K562 (cell line): ENCODE measurements at regions not wholly inside any gene's neighbourhood (a gene's known extent, or its start where the extent isn't known, plus 50 kb on each side); places are given as distances from the start of the nearest gene placed in this dataset.

ENCODE experiments used
- ADNP ChIP-seq: fragments of 200-800 bp; sonication (Bioruptor generic); IDR thresholded peaks from 2 replicates; pipeline ENCODE4 v1.6.1; 2016; ENCODE audit warnings: missing genetic modification characterization, missing compliant biosample characterization
- CEBPB ChIP-seq: fragments of 450-650 bp; IDR thresholded peaks from 2 replicates; pipeline ENCODE4 v1.6.1; 2016; ENCODE audit warnings: missing genetic modification characterization, missing compliant biosample characterization
- GTF2A2 ChIP-seq: IDR thresholded peaks from 2 replicates; pipeline ENCODE4 v1.6.1; 2016; ENCODE audit warnings: mild to moderate bottlenecking, missing genetic modification characterization, missing compliant biosample characterization
- LARP7 ChIP-seq: fragments of 450-650 bp; IDR thresholded peaks from 2 replicates; pipeline ENCODE4 v1.6.1; 2016
- ZNF384 ChIP-seq: IDR thresholded peaks from 2 replicates; pipeline ENCODE4 v1.6.1; 2012; ENCODE audit warnings: low read depth, low read length, improper control_type of control experiment
- TF ChIP-seq, protein P1 (sequence below): fragments of 450-650 bp; IDR thresholded peaks from 2 replicates; pipeline ENCODE4 v1.7.1; 2018; ENCODE audit warnings: mild to moderate bottlenecking, low read depth; ENCODE audit not compliant: partially characterized antibody
- TF ChIP-seq, protein P2 (sequence below): fragments of 250-450 bp; sonication (Bioruptor Pico); IDR thresholded peaks from 2 replicates; pipeline ENCODE4 v1.5.0; 2020; ENCODE audit warnings: mild to moderate bottlenecking, borderline replicate concordance
- TF ChIP-seq, protein P3 (sequence below): fragments of 250-450 bp; sonication (Bioruptor Pico); IDR thresholded peaks from 2 replicates; pipeline ENCODE4 v1.4.0; 2020; ENCODE audit warnings: borderline replicate concordance

DNA sequence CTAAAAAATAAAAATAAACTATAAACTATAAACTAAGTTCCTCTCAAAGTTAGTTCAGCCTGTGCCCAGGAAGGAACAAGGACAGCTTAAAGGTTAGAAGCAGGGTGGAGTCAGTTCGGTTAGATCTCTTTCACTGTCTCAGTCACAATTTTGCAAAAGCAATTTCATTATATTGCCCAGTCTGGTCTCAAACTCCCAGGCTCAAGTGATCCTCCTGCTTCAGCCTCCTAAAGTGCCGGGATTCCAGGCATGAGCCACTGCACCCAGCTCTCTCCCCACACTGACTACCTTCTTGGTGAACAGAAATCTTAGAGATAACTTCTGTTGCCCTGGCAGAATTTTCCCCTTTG lies 146.3 kb upstream of the TRIM24 start (continued):
- TF ChIP-seq, protein P1, sequence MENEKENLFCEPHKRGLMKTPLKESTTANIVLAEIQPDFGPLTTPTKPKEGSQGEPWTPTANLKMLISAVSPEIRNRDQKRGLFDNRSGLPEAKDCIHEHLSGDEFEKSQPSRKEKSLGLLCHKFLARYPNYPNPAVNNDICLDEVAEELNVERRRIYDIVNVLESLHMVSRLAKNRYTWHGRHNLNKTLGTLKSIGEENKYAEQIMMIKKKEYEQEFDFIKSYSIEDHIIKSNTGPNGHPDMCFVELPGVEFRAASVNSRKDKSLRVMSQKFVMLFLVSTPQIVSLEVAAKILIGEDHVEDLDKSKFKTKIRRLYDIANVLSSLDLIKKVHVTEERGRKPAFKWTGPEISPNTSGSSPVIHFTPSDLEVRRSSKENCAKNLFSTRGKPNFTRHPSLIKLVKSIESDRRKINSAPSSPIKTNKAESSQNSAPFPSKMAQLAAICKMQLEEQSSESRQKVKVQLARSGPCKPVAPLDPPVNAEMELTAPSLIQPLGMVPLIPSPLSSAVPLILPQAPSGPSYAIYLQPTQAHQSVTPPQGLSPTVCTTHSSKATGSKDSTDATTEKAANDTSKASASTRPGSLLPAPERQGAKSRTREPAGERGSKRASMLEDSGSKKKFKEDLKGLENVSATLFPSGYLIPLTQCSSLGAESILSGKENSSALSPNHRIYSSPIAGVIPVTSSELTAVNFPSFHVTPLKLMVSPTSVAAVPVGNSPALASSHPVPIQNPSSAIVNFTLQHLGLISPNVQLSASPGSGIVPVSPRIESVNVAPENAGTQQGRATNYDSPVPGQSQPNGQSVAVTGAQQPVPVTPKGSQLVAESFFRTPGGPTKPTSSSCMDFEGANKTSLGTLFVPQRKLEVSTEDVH, result no peak
- peak; percentile 83 for TF ChIP-seq GTF2A2 (tag)
- TF ChIP-seq, protein P2, sequence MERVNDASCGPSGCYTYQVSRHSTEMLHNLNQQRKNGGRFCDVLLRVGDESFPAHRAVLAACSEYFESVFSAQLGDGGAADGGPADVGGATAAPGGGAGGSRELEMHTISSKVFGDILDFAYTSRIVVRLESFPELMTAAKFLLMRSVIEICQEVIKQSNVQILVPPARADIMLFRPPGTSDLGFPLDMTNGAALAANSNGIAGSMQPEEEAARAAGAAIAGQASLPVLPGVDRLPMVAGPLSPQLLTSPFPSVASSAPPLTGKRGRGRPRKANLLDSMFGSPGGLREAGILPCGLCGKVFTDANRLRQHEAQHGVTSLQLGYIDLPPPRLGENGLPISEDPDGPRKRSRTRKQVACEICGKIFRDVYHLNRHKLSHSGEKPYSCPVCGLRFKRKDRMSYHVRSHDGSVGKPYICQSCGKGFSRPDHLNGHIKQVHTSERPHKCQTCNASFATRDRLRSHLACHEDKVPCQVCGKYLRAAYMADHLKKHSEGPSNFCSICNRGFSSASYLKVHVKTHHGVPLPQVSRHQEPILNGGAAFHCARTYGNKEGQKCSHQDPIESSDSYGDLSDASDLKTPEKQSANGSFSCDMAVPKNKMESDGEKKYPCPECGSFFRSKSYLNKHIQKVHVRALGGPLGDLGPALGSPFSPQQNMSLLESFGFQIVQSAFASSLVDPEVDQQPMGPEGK, result peak; percentile 26; the same call in 1 of the 2 replicates
- no peak for TF ChIP-seq LARP7
- TF ChIP-seq ZNF384, result no peak
- TF ChIP-seq, protein P3, sequence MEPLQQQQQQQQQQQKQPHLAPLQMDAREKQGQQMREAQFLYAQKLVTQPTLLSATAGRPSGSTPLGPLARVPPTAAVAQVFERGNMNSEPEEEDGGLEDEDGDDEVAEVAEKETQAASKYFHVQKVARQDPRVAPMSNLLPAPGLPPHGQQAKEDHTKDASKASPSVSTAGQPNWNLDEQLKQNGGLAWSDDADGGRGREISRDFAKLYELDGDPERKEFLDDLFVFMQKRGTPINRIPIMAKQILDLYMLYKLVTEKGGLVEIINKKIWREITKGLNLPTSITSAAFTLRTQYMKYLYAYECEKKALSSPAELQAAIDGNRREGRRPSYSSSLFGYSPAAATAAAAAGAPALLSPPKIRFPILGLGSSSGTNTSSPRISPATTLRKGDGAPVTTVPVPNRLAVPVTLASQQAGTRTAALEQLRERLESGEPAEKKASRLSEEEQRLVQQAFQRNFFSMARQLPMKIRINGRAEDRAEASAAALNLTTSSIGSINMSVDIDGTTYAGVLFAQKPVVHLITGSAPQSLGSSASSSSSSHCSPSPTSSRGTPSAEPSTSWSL (CRISPR knock-in tag), result no peak
- no peak for TF ChIP-seq CEBPB (tag)
- no peak for TF ChIP-seq ADNP (tag)
